GM21367 (cell line): ENCODE measurements at regions not wholly inside any gene's neighbourhood (a gene's known extent, or its start where the extent isn't known, plus 50 kb on each side); places are given as distances from the start of the nearest gene placed in this dataset.

ENCODE experiments used
- ATAC-seq: cut with Tn5 transposase; IDR thresholded peaks from one replicate; pipeline ENCODE4 v1.9.1; 2021; ENCODE audit not compliant: unreplicated experiment

- ATAC-seq: no peak
Measured at GRCh38 chr13:53638040-53638439, 609.4 kb downstream of the OLFM4 start.

DNA sequence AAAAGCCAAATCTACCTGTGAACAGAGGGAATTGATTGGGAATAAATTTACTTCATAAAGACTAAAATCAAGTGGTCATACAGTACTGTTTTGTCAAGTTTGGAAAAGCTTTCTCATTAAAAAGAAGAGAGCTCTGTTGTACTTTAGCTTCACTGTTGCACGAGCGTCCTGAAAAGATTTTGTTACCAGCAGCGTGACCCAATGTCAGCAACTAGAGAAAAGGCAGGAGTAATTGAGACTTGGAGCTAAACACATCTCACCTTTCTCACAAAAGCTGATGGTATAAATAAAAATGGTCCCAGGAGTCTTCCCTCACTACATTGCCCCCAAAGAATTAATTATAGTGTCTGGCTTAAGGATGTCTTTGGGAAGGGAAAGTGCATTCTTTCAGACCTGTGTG, 613.7 kb downstream of the OLFM4 start:
- ATAC-seq: no peak

GRCh38 chr13:53648673-53649072, 620.1 kb downstream of the OLFM4 start:
- no peak for ATAC-seq

- ATAC-seq: no peak
Measured at GRCh38 chr13:53672005-53672404, 643.4 kb downstream of the OLFM4 start.

DNA sequence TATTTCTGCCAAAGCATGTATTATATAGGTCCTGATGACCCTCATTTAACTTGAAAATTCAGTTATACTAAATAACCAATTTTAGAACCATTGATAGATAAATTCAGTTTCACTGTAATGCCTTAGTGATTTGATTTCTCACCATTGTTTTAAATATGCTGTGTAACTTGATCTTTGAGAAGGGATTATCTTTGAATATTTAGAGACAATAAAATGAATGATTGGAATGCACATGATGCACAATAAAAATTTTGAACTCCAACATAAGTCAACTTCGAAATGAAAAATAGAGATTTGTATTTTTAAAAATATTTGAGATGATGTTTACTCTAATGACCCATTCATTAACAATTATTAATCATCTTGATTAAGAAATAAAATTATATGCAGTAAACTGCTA, 654.5 kb downstream of the OLFM4 start:
- no peak for ATAC-seq

- no peak for ATAC-seq
Measured at GRCh38 chr13:53683608-53684007, 655.0 kb downstream of the OLFM4 start.

DNA sequence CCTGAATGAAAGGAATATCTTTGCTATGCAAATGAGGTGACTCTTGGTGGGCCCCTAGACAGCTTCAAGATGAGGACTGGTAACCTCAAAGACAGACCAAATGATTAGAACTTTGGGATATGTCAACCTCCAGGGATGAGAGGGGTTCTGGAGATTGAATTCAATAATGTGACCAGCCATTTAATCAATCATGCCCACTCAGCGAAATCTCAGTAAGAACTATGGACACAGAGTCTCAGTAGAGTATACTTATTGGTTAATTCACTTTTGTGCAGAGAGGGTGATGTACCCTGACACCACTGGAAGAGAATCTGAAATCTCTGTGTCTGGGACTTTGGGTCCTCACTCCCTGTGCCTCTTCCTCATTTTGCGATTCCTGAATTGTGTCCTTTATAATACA, 662.8 kb downstream of the OLFM4 start:
- ATAC-seq: no peak

DNA sequence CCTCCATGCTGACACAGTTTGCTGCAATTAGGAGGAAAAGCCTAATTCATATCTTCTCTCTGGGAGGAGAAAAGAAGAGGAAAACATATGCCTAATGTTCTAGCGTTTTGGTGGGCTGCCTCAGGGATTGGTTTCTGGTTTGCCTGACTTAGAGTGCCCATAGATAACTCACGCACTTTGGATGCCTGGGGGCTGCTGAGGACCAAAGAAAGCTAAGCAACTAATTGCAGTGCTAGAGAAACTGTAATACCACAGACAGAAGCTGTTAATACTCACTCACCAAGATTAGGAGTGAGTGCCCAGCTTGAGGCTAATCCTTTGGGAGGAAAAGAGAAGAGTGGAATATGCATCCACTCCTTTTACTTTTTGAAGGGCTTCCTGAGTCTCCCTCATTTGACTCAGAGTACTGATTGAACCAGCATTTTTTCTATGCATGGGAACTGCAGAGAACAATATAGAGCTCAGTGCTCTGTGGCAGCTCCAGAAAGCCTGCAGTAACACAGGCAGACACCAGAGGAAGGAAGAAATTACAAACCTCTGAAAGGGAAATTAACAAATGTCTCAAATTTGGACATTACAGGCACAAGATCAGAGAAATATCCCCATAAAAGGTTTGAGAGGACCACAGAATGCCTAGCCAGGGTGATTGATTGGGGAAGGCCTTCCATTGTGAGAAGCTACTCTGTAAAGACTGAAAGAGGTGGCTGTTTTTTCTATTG, 666.4 kb downstream of the OLFM4 start:
- no peak for ATAC-seq

- ATAC-seq: no peak
Measured at GRCh38 chr13:53703371-53704080, 674.9 kb downstream of the OLFM4 start.

- no peak for ATAC-seq
Measured at GRCh38 chr13:53719281-53719680, 690.7 kb downstream of the OLFM4 start.

GRCh38 chr13:53732664-53733063, 704.1 kb downstream of the OLFM4 start:
- no peak for ATAC-seq

GRCh38 chr13:53743906-53744305, 715.3 kb downstream of the OLFM4 start:
- no peak for ATAC-seq

GRCh38 chr13:53747825-53748224, 719.2 kb downstream of the OLFM4 start:
- ATAC-seq: no peak

DNA sequence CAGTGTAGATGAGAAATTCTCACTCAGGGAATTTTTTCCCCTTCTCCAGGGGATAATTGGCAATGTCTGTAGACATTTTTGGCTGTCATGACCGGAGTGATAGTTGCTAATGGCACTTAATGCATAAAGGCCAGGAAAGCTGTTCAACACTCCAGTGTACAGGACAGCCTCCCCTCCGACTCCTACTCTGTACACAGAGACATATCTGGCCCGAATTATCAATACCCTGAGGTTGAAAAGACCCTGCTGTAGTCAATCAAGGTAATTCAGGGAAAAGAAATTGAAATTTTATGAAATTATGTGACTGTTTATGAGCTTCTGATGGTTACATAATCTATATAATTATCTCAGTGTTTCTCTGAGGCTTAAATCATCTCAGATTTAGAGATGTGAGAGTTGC, 720.7 kb downstream of the OLFM4 start:
- ATAC-seq: no peak

DNA sequence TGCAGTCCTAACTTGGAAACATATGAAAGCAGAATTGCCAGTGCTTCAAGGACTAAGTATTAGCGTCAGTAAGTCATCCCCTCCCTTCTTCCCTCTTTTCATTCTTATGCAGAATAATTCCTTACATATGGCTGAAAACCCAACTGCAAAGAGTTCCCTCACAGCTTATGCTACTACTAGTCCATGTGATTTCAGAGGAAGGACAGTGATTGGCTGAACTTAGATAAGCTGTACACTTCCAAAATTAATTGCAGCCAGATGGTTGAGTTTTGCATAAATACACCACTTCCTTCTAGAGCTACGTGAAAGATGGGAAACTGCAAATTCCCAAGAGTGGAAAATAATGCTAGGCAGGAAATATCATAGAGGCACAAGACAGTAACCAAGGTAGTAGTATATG, 730.4 kb downstream of the OLFM4 start:
- no peak for ATAC-seq

- ATAC-seq: no peak
Measured at GRCh38 chr13:53775807-53776206, 747.2 kb downstream of the OLFM4 start.

GRCh38 chr13:53778937-53779336, 750.3 kb downstream of the OLFM4 start:
- ATAC-seq: no peak

DNA sequence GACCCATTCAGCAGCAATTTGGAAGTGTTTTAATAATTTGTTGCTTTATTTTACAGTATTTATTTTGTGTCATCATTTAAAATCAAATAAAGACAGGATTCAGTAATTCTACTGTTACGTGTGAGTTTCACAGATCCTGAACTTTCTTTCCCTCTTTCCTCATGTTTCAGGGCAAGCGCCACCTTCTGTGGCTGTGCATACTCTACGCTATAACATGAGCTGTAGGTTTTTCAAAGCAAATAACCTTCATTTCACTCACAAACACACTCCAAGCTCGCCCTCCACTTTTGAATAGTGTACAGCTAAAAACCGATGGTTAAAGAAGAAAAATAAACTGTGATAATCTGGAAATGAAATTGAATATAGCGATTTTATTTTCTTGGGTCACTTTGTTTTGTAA, 753.3 kb downstream of the OLFM4 start:
- no peak for ATAC-seq

- peak; percentile 65 for ATAC-seq
Measured at GRCh38 chr13:53782488-53782961, 753.9 kb downstream of the OLFM4 start.

- no peak for ATAC-seq
Measured at GRCh38 chr13:53783471-53783870, 754.9 kb downstream of the OLFM4 start.

GRCh38 chr13:53788286-53788685, 759.7 kb downstream of the OLFM4 start:
- ATAC-seq: no peak

DNA sequence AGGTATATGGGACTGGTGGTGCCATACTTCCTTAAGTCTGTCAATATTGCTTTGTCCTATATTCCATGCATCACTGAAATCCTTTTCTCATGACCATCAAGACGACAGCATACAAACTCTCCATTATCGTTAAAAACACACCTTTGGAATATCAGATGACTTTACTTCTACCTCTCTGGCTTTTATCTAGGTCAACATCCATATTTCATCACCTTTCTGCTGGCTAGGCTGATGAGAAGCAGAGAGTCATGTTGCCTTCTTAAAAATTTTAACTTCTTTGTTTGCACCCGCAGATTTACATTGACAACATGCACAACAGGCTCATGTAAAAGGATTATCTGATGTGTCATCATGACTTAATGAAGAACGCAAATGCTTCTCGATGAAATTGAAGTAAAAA, 771.4 kb downstream of the OLFM4 start:
- ATAC-seq: no peak
